ENCODE measurements at regions not wholly inside any gene's neighbourhood (a gene's known extent, or its start where the extent isn't known, plus 50 kb on each side); places are given as distances from the start of the nearest gene placed in this dataset.
"Not testable (repeated sequence)": the region's sequence is repeated elsewhere in the genome, so short reads cannot be mapped to it uniquely, and the experiment has no call there.

DNA sequence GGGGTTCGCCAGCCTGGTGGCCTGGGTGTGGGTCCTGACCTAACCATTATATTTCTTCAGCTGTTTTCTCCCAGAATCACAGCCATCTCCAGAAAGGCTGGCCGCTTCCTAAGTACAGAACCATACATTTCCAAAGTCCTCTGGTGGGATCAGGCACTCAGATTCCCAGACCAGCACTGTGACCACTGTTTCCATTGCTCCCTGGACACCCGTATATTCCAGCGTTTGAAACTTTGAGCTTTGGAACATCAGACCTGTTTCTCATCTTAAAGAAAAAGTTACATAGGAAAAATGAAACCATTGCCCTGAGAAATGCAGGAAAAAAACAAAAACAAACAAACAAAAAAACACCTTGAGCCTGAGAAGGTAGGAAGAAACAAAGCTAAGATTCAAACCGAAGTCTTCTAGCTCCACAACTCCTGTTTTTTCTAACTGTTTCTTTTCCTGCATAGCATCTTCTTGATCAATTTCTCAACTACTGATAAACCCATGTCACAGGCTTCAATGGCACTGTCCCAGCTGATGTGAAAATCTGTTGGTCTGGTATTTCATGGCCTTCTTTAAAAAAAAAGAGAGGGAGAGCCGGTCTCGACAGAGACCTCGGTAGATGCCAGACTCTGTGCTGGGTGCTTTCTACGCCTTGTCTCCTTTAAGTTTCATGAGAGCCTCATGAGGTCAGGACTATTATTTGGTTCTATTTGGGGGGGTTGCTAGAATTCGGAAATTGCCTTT is 221.3 kb downstream of the TOMM20 start:
- DNase-seq = no peak

DNA sequence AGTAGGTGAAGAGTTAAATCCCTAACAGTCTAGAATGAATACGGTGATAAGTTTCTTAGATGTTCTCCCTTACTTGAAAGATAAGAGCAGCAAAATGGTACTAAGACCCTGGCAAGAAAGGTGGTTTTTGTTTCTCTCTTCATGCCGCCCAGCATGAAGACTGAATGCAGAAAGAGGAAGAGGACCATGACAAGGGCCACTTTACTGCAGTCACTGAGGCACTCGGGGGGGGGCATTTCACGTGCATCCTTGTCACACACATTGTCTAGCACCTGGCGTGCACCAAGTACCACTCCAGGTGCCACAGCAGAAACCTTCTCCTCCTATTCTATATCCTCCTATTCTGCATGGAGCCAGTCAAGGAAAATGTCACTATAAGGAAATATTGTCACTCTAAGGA is 222.0 kb downstream of the TOMM20 start:
- DNase-seq = no peak

DNA sequence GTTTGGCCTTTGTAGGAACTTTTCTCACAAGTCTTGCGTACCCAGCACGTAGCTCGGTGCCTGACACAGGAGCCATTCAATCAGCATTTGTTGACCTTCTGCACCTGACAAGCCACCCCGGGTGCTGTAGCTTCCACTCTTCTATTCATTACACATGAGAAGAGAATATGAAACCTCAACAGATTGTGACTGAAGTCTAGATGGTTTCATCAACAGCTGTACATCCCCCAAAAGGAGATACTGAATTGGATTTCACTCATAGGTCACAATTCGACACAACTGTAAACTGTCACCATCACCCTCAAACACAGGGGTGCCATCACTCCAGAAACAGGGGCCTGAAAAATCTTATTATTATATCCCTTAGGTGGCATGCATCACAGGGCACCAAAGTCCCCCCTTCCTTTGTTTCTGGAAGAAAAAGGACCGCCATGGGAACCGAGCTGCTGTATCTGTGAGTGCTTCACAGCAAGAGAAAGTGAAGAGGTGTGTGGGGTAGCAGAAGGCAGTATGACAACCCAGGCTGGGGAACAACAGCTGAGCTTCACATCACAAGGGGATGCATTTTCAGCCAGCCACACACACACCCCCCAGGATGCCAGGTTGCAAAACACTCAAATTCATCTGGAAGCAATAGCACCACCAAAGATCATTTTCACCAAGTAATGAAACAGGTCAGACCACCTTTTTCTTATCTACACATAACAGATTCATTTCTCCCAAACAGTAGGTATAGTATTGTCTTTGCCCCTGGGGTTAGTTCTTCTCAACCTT is 225.7 kb downstream of the TOMM20 start:
- DNase-seq = no peak

DNA sequence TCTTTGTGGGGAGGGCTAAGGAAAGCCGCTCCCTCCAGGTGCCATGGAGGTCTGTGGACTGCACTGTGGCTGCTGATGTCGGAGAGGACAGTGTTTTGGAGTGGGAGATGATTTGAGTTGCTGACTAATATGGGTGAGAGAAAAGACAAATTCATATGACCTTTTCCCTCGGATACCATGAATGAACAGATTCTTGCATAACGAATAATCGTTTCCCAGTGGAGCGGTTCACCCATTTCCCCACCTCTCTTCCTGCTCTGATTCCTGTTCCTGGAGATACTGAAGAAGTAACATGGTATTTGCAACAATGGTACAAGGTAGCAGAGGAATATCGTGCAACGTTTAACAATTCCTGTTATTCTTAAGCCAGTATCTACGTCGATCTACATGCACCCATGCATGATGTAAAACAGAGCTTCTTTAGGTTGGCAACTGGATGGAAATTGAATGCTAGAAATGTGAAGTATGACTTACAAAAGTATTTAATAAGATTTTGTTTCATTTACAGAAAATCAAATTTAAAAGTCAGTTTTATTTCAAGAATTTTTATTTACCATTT is 227.1 kb downstream of the TOMM20 start:
- DNase-seq = no peak

DNA sequence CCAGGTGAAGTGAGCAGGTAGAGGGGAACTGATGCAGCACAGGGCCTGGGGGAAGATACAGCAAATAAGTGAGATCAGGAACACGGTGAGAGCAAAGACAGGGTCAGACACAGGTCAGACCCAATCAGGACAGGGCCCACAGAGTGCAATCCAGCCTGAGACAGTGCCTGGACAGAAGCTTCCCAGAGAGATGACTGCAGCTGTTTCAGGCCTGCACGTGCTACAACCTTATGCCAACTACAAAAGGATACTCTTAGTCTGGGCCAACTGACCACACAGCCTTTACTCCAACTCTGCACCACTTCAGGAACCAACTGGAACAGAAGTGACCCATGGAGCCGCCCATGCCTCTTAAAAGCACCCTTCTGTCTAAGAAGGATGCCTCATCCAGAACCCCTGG is 228.0 kb downstream of the TOMM20 start:
- DNase-seq = no peak

DNA sequence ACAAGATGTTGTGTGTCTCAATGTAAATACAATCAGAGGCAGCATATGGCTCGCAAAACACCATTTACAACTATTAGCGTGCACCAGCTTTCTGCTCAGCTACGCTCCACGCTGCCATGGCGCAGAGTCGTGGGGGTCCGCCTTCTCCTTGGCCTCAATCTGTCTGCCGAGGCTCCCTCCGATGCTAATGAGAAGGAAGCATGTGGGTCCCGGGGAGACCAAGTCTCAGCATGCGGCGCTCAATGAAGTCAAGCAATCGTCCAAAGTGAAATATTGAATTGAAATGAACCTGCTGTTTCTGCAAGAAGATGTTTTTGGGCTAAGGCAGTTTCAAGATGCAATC is 228.9 kb downstream of the TOMM20 start:
- DNase-seq = no peak

DNA sequence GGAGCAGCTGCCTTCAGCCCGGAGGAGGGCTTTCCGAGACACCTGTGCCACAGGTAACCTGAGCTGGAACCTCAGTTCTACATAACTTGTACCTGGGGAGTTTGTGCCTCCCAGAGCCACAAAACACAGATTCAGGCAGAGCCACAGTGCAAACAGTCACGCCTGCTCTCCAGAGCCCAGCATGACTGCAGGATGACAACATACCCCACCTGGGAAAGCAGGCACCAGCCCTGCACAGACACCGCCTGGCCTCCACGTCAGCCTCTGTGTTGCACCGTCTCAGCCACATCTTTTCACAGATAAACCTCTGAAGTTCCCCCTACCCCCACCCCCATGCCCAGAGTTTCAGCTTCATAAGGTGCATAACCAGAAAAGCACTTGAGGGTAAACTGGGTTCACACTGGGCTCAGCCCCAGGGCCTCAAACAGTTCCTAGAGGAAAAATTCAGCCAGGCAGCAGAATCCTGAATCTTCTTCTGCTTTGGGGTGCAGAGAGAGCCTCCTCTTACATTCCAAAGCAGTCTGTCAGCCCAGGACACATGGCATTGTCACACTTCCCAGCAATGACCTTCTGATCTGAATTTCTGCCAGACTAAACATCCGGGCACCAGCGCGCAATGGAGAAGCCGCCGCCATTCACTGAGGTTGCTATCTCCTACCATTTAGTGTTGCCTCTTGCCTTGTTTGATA is 229.5 kb downstream of the TOMM20 start:
- DNase-seq = no peak

DNA sequence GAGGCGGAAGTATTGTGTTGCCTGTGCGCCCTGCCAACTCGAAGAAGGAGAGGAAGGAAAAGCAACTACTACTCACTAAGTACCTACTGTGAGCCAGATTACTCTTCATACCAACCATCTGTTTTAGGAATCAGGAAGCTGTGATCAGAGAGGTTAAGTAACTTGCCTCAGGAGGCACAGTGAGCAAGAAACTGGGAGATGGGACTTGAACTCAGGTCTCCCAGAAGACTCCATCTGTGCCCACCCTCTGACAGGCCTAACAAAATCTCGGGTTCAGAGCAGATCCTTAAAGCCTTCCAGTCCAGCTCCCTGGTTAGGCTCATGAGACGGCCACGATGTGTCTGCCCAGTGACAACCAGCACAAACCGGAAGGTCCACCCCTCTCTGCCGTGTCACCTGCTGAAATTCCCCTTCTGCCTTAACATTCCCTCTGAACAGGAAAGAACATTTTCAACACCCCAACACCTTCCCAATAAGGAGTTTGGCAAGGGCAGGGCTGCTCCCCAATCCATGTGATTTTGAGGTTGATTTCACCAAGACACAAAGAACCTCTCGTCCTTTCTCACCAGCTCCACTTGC is 230.1 kb downstream of the TOMM20 start:
- no peak for DNase-seq

DNA sequence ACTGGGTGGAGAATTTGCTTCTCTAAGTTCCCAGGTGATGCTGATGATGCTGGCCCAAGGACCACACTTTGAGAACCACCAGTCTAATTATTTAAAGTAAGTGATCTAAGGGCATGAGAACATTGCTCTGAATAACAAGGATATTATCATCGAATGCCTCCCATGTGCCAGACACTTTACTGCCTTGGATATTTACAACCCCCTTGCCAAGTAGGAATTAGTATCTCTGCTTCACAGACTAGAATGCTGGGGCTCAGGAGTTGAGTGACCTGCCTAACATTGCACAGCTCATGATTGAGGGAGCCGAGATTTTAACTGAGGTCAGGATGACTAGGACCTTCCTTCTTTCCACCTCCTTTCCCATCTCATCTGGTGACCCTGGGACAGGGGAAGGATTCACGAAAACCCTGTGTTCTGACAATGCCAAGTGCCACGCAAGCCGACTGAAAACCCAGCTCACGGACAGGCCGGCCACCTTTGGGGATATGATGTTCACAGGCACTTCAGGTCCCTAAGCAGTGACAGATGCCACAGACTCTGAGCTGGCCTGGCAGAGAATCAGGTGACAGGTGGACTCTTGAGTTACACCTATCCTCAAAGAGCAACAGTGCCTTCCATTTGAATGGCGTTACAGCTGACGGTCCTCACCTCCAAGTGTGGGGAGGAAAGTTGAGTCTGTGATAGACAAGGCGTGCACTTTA is 230.7 kb downstream of the TOMM20 start:
- no peak for DNase-seq

DNA sequence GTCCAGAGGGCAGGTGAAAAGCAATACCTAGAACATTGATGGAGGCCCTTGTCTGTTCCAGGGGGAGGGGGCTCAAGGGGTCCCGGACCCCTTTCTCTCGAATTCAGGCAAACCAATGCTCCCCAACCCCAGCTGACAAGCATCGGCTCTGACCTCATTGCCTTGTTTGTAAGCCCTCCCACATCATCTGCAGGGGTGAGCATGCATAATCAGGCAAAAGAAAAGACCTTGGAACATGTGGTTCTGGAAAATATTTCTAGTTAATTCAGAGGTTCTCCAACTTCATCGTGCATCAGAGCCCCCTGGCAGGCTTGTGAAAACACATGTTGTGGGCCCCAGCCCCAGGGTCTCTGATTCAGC is 231.3 kb downstream of the TOMM20 start:
- DNase-seq = no peak

DNA sequence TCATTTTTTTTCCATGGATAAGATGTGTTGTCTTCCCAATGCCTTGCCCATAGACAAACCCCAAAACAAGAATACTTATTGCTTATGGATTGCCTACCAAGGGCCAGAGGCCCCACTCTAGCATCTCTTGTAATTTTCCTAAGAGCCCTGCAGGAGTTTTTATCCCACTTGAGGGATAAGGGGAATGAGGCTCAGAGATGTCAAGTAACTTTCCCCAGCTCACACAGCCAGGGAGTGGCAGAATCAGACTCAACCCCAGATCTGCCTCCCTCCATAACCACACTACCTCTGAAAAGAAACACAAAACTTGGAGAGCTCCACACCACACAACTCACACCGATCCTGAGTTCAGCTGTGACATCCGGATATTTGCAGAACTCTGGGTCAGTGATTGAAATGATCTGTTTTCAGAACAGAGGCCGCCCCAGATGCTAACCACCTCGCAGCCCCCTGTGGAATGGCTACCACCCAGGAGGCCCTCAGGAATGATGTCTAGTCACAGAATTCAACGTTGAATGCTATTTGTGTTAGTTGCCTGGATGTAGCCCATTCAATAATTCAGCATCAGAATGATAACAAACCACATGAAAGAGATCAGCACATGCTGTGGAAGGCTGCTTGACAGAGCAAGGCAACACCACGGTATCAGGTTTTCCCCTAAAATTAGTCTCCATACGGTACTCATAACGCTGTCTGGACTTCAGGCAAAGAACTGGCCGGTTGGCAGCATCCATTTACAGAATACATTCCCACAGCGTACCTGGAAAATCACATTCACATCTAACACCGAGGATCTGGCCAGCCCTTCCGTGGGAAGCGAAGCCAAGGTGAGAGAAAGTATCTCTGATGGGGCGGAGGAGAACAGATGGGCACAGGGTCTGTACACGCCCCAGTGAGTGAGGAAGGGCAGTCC is 231.9 kb downstream of the TOMM20 start:
- no peak for DNase-seq

DNA sequence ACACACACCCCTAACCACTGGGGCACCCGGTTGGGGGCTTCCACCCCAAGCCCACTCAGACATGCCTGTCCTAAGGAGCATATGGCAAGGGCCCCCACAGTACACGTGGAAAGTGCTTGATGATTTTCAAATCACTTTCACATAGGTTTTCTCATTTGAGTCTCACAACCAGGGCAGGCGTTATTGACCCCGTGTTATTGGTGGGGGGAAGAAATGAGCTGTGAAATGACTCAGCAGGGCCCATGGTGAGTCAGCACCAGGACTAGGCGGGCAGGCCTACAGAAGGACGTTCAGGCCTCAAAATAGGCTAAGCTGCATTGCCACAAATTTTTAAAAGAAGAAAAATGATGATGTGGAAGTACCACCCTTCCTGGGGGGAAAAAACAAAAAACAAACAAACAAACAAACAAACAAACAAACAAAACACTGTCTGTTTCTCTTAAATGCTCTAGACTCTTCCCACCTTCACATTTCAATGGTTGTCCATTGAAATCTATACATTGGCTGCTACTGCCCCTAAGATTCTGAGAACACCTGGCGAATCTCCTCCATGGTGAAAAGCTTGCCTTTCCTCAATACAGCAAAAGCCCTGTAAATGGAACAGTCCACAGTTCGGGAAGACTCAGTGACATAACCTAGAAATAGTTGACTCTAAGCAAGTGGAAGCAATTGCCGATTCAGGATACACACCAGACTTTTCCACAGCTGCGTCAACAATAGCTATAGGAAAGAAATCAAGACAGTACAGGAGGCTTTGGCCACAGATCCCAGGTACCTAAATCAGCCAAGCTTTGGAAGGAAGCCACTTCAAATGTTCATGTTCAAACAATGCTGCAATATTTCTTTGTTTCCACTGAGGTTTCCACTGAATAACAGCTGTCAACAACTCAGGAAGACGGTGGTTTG is 234.7 kb downstream of the TOMM20 start:
- DNase-seq = peak; percentile 88 to 96 (median 92)

DNA sequence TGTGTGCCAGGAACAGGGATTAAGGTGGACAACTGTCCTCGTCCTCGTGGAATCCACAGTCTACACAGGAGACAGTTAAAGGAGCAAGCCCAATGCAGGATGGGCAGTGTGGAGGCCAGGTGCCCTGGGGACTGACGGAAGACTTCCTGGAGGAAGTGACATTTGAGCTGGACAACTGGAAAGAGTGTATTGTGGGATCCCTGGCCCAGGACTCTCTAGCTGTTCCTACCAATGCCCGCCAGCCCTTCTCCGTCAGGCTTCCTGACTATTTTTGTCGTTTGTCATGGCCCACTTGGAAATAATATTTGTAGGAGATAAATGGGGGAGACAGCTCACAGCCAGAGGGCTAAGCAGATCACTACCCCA is 235.3 kb downstream of the TOMM20 start:
- DNase-seq = no peak

DNA sequence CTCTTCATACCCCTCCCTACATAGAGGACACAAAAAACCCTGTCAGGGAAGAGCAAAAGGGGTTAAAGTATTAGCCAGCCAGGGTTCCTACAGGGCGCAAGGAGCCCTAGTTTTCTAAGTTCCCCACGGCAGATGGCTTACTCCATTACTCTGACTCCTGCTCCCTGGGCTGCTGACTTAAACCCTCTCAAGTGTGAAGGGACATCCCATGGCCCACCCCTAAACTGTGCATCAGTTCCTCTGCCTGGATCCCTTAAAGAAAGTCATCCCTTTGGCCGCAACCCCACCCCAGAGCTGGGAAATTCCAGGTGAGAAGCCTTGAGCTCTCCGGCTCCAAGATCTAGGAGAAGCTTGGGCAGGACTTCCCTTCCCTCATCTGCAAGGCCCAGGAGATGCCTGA is 236.0 kb downstream of the TOMM20 start:
- DNase-seq = no peak

DNA sequence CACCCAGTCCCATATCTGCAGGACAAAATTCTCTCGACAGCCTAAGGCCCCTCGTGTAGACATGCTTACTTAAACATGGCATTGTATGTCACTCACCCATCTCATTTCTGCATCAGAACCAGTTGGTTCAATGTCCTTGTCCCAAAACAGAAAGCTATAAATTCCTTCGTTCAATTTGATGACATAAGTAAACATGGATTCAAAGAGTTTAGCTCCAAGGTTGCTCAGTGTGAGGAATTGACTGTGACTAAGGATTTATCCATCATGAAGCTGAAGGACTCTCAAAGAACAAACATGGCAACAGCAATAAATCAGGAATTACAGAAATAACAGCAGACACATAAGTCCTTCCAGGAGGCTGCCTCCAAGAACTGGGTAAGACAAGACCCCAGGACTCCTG is 237.2 kb downstream of the TOMM20 start:
- no peak for DNase-seq

DNA sequence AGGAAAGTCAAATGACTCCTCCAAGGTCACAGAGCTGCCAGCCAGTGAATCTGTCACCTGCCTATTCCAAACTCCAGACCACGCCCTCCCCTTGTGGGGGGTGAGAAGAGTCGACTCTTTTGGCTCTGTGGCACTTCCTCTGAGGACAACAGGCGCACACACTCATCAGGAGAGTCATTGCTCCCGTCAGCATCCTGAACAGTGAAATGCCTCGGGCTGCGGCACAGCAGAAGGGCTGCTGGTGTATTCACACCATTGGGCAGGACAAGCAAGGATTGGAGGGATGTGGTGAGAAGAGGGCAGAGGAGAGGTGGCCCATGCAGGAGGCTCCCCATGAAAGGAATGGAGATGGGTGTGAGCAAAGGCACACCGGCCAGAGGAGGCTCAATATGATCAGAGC is 239.0 kb downstream of the TOMM20 start:
- no peak for DNase-seq

DNA sequence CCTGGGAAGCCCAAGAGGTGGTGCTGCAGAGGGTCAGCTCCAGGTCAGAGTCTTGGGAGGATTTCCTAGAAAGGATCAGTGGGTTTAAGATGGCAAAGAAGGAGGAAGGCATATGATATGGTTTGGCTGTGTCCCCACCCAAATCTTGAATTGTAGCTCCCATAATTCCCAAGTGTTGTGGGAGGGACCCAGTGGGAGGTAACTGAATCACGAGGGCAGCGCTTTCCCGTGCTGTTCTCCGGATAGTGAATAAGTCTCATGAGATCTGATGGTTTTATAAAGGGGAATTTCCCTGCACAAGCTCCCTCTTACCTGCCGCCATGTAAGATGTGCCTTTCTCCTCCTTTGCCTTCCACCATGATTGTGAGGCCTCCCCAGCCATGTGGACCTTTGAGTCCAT is 240.4 kb downstream of the TOMM20 start:
- DNase-seq = not testable (repeated sequence)

DNA sequence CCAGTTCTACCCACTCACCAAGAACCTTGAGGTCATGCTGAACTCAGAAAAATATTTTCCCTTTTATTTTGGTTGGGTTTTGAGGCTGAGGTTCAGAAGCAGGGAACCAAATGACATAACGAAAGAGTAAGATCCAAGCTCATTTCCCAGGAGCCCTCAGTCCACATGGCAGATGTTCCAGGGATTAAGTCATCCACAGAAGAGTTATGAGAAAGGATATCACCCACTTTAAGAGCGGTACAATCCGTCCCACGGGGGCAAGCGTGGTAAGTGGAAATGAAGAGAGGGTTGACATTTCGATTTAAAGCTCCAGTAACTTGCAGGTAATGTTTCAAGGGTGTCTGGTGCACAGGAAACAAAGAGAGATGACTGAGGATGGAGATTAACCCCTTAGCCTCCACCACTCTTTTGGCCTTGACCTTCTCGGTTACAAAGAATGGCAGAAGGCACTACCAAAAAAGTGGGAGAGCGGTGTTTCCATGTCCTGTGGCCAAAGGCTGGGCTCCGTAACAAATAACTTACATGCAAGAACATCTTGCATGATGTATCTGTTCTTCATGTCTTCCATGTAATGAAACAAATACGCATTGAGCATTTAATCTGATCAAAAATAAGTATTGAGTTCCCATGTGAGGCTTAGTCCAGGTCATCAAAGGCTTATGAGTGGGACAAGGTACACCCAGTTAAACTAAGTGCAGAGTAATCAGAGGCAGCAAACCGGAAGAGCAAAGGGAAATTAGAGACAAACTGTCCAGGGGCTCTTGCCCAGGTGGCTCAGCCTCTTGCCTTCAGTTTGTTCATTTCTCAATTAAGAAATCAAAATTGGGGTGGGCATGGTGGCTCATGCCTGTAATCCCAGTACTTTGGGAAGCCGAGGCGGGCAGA is 241.4 kb downstream of the TOMM20 start:
- DNase-seq = peak in 2 of 3 donors; percentile 77 to 85
